Activated CD4-positive, alpha-beta T cell treated with anti-CD3 and anti-CD28 coated beads for 48 hours (primary cell): ENCODE measurements at regions not wholly inside any gene's neighbourhood (a gene's known extent, or its start where the extent isn't known, plus 50 kb on each side); places are given as distances from the start of the nearest gene placed in this dataset.

Experiments used
- DNase-seq: peaks from one replicate; pipeline ENCODE4 v3.0.0-alpha.2; 2020

DNA sequence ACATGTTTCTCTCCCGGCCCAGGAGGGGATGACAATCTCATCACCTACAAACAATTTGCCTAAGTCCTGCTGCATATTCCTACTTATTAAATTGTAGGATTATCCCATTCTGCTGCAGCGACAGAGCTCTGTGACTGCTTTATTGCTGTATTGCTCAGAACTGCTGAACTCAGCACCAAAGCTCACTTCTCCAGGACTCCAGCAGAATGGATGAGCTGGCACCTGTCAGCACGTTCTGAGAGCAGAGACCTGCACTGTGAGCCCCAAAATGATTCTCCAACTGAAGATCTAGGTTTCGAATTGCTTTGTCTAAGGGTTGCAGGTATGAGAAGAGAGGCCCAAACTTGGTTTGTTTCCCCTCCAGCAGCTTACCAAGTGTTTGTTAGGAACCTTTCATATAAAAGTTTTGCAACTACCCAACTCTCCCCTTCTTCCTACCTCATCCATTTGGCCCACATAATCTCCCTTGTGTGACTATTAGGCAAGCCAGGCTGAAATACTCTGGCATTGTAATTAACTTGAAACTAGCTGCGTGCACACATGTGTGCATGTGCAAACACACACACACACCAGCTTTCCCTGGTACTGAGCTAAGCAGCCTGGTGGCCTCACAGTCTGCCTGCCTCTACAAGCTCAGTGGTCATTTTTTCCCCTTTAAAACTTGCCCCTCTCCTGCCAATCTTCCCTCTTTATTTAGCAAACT is 161.4 kb upstream of the CAMK1G start:
- DNase-seq, result no peak

DNA sequence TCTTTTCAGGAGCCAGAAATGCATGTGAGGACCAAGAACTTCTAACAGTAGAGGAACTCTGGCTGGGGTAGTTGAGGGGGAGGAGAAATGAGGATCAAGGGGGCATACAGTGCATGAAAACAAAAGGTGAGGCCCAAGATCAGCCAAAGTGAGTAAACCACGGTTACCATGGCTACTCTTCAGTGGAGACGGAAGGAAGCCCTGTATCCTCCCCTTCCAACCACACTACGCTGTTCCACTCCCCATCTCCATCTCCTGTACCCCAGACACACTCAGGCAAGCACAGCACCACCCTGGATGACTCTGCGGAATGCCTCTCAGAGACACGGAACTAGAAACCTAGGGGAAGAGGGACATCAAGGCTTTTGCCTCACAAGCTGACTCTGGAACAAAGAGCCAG is 157.6 kb upstream of the CAMK1G start:
- DNase-seq, result no peak

DNA sequence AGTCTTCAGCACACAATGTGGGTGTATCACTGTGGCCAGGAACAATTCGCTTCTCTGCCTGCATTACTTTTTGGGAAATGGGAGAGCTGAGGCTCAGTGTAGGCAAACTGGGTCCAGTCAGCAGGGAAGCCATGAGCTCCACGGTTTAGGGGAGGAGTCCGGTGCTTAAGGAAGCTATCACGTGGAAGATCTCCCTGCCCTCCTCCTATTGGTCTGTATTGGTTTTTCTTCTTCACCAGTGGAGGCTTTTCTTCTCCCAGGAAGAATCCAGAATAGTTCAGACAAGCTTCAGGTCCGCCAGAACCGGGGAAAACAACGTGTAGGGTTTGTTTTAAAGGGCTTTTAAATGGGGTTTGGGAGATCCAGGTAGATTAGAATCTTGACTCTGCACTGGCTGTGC is 156.2 kb upstream of the CAMK1G start:
- no peak for DNase-seq

DNA sequence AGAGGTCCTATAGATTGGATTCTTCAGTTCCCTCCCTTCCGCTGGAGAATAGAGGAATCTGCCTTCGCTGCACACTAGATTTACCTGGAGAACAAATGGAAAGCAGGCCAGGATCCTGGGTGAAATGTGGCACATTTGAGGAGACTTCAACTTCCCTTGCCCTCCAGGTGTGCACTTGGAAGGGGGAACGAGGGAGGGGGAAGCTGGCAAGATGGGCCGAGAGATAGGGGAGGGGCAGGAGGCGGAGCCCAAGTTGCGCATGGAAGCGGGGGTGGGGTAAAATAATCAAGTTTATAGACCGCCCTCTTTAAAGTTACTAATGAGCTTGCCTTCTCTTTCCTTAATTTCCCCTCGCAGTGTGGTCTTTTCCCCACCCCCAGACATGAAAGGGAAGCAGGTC is 155.7 kb upstream of the CAMK1G start:
- no peak for DNase-seq

DNA sequence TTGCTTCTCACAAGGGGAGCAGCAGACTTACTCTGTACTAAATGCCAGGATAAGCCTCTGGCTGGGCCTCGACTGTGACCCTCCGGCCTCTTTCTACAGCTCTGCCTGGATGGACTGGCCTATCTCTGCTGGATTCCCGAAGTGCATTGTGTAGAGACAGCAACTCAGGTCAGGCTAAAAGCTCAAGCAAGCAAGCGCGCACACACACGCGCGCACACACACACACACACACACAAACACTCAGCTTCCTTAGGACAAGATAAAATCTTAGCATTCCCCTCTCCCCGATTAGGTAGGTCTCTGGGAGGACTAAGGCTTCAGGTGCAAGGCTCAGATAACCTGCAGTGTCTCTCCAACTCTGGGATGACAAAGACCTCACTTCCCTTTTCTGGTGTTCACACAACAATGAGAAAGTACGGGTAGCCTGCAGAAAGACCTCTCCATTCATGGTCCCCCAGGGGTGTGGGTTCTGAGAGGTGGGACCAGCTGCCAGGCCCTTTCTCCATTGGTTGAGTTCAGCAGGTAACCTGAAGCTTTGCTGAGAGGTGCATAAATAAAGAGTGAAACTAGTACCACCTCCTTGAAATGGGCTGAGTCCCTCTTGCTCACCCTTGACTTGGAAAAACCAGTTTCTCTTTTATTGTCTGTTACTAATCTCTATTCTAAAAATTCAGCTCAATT is 155.1 kb upstream of the CAMK1G start:
- DNase-seq, result no peak

DNA sequence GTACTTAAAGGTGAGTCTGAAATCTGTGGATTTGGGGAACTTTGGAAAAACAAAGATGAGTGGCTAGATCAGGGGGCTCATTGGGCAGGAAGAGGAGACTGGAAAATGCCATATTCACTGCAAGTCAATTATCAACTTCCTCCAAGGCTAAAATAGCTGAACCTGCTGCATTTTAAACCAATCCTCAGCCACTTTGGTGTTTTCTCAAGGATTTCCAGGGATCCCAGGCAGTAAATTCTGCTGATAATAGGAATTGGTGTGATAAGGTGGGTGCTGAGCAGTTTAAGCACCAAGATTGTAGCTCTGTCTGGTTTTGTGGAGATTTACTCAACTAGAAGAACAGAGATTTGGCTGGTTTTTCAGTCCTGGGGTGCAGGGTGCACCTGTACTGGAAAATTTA is 153.9 kb upstream of the CAMK1G start:
- DNase-seq, result no peak

DNA sequence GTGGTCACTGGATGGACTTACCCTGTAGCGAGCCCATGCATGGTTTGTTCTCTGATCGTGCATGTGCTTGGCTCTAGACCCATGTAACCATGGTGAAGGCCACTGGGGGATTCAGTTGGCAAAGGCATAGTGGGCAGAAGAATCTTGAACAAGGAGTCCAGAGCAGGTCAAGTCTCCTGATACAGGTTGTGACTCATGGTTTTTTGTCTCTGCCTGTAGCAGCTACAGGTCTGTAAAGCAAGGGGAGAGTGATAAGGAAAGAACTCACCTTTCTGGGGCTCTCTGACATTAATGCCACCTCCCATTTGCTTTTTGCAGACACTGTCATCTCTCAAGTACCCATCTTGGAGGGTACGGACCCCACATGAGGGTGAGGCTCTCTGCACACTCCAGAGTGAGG is 153.4 kb upstream of the CAMK1G start:
- no peak for DNase-seq

DNA sequence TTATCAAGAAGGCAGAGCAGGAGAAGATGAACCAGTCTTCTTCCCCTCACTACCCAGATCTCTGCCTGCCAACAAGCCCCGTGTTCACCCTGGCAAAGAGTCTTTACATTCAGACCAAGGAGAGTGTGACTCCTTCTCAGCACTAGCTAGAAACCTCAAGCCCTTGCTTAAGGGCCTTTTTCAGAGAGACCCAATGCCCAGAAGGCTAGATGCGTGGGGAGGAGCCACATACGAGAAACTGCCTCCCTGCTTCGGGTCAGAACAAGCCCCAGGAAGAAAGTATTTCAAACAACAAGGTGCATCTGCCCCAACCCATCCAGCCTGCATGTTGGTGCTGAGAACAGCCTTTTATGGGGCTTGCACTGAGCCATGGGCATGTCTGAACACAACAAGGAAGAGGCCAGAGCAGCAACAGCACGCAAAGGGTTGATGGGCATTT is 152.7 kb upstream of the CAMK1G start:
- DNase-seq, result no peak

DNA sequence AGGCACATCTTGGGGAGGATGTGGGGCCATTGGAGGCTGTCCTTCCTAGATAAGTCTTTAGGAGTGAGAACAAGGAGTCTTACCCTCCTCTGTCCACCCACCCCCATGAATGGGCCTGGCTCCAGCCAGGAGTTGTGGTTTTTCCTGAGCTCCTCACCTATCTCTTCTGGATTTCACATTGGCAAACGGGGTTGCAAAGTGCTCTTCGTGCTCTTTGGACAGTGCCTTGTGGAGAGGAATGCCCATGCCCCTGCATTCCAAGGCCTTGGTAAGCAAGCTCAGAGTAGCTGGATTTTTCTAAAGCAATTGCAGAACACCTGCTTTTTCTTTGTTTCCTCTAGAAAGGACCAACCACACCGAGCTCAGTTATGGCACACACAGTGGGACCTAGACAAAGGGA is 152.1 kb upstream of the CAMK1G start:
- no peak for DNase-seq

DNA sequence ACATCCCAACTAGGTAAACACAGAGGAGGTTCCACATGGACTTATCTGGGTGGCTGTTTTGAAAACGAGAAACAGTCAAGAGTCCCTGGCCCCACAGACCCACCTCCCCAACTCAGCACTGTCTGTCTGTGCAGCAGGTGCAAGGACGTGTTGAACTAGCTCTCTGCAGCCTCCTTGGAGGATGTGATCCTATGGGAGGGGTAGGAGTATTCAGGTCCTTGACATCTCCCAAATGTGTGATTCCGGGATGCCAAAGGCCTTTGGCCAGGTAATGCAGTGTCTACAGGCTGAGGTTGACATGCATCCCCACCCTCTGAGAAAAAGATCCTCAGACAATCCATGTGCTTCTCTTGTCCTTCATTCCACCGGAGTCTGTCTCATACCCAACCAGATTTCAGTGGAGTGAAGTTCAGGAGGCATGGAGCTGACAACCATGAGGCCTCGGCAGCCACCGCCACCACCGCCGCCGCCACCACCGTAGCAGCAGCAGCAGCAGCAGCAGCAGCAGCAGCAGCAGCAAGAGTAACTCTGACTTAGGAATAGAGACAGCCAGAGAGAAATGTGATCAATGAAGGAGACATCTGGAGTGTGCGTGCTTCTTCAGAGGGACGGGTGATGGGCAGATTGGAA is 151.6 kb upstream of the CAMK1G start:
- no peak for DNase-seq

DNA sequence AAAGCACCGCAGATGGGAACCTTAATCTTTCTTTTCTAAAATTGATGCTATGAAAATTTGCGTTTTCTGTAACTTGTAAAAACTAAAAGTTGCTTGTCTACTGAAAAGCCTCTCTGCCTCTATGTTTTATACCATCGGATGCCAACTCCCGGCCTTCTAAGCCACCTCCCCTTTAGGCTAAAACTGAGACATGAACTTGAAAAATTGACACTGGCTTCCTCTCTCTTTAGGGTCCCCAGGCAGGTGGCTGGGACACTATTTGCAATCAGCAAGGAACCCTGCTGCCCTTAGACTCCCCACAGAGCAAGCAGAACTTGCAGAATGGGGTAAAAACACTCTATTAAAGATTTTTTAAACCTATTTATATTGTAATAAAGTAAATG is 151.1 kb upstream of the CAMK1G start:
- DNase-seq, result no peak

DNA sequence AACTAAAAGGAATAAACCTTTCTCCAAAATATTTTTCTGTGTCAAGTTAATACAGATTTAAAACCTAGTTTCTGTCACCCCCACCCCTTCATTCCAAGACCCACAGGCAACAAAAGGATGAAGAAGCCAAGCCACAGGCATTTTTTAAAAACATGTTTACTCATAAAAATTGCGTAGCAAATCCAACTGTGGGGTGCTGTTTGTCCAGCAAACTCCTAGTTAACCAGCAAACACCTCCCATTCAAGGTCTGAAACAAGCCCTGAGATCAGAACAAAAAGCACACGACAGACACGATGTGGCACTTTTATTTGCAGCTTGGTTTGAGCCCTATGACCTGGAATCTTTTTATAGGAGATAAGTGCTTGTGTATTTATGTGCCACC is 149.9 kb upstream of the CAMK1G start:
- DNase-seq, result no peak

DNA sequence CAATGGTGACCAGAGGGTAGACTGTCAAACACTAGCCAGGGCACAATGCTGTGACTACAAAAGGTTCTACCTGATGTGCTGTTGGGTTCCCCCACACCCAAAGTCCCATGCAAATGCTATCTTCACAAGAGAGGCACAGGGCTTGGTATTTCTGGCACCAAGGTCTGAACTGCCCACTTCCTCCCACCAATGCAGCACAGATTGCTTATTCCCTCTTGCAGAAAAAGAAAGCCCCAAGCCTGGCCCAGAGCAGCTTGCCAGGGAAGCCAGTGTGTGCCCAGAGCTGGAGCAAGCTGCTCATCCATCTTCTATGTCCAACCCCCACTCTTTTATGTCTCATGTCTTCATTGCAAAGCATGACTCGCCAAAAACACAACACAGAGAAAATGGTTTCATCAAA is 149.4 kb upstream of the CAMK1G start:
- no peak for DNase-seq

DNA sequence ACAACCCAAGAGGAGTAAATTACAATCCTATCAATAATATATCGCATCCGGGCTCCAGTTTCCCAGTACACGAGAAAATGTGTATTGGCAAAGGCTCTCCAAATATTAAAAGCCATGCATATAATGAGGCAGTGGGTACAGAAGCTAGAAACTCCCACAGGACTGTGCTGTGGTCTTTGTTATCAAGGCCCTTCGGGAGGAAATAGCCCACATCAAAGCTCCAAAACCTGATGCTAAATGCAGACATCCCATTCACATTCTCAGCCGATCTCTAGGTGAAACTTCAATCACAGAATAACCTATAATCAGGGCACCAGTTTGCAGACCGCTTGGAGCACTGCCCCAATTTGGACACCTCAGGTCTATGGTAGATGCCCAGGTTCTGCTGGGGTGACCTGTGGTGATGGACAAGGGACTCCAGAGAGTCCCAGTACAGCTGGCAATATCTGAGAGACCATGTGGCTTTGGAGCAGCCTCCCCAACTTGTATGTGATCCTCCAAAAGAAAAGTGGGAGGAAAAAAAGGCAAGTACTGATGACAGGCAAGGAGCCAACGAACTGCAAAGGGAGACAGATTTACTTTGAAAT is 148.8 kb upstream of the CAMK1G start:
- DNase-seq, result no peak

DNA sequence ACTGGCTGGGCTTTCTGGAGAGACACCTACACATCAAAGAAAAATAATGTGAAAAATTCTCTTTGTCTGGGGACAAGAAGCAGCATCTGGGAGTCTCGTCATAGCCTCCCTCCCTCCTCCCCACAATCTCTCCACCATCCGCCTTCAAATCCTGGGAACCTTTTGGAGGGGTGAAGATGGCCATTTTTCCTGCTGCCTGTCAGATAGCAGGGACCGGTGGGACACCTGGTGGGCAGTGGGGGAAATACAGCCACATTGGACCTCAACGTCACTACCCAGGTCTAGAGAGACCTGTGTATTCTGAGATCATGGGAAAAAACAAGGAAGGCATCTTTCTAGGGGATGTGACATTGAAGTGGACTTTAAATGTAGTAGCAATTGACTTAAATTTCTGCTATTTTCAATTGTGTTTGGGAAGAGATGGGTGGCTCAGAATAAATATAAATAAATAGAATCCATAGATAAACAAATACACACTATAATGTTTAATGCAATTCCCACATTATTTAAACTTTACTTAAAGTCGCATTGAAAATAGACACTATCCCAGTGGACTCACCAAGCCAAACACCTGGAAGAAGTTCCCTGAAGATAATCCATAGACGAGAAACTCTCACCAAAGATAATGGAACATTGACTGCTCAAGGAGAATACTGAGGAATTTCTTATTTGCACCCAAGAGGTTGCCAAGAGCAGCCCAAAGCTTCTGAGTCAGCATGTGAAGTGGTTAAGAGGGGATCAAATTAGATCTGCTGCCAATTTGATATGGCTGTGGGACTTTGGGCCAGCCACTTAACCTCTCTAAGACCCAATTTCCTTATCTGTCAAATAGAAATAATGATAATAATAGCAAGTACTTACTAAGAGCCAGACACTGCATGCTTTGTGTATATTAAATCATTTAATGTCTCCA is 147.6 kb upstream of the CAMK1G start:
- peak; percentile 72 for DNase-seq

DNA sequence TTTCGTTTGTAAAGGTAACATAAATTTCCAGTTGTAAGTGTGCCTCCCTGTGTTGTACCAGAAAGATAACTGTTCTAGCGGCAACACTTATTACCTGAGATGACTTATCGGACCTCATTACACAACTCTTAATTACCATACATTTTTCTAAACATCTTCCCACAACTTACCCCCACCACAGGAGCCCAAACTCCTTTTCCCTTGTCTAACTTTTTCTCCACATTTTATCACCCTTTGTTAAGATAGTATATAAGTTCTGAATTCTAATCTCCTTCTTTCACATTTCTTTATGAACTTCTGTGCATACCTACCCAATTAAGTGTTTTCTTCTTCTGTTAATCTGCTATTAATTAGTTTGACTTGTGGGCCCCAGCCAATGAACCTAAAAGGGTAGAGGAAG is 143.7 kb upstream of the CAMK1G start:
- DNase-seq, result no peak

DNA sequence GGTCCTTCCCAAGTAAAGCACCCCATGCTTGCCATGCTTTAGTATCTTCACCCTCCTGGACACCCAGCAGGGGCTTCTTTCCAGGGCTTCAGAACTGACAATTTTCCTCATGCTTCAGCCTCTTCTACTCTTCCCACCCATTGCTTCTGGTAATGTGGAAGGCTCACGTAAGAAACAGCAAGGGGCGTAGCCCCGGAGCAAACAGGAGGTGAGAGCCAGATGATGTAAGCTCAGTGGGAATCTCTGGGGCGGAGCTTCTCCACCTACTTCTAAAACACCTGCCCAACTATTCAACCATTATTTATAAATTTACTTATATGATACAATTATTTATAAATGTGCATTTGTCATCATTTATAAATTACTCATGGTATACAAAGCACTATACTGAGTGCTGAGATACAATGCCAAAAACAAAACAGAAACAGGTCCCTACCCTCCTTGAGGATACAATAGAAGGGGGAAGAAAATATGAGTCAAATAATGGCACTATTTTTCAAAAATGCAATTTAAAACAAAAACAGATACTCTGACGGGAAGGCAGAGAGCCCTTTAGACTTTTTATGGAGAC is 140.1 kb upstream of the CAMK1G start:
- no peak for DNase-seq

DNA sequence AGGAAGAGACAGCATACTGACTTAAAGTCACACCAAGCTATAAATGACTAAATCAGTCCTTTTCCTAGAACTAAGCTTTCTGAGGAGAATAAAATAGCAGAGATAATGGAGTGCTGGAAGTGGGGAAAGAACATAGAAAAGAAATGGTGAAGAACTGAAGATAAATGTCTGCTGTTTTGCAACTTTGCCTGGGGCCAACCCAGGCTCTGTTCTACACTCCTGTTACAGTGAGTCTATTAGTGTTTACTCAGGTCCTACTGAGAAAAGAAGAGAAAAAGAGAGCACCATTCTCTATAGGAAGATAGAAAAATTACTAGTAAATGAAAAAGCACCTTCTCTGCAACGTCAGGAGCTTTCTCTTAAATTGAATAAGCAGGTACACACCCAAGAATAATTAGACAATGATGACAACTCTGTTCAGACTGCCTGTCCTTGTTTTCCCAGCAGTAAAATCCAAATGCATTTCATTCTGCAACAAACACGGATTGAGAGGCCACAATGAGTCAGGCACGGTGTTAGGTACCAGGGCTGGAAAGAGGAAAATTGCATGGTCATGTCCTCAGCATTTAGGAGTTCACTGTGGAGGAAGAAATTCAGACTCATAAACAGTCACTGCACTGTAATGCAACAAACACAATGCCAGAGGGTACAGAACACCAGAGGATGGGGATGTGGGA is 139.4 kb upstream of the CAMK1G start:
- DNase-seq, result no peak

DNA sequence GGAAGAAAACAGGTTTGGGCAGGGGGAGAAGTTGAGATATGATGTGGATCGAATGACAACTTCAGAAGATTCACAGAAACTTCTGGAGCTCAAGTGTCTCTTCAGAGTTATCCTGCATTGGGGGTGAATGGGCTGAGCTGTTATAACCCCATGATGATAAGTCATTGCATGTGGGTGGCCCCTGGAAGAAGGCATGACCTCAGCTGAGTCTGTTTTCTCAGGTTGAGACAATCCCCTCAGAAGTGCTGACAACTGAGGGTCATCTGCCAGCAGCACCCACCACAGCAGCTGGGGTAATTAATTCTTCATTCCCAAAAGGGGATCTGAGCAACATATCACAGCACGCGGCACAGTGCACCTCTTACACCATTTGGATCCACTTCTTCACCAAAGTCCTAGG is 138.6 kb upstream of the CAMK1G start:
- DNase-seq, result no peak

DNA sequence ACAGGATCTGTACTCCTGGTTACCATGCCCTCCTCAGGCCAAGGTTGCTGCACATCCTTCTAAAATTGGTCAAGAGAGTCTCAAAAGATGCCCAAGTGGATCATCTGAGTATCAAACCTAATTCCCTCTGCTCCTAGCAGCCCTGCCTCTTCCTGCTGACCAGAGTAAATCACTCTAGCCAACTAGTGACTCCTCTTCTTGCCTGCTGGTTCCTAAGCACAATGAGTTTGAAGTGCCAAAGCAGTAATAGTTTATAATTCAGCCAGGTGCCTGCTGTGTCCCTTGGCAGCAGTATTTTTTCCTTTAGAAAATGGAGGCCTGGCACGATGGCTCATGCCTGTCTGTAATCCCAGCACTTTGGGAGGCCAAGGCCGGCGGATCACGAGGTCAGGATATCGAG is 137.9 kb upstream of the CAMK1G start:
- no peak for DNase-seq

DNA sequence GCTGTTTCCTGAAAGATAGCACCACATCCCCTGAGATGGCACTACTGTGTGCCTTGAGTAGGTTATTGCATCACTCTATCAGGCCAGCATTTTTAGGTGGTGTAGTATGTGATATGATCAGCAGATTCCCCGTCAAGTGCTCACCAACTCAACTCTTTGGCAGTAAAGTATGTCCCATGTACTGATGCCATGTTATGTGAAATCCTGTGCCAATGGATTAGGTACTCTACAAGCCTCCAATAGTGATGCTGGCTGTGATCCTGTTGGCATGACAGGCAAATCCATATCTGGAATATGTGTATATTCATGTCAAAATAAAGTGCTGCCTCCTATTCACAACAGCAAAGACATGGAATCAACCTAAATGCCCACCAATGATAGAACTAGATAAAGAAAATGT is 137.2 kb upstream of the CAMK1G start:
- no peak for DNase-seq

DNA sequence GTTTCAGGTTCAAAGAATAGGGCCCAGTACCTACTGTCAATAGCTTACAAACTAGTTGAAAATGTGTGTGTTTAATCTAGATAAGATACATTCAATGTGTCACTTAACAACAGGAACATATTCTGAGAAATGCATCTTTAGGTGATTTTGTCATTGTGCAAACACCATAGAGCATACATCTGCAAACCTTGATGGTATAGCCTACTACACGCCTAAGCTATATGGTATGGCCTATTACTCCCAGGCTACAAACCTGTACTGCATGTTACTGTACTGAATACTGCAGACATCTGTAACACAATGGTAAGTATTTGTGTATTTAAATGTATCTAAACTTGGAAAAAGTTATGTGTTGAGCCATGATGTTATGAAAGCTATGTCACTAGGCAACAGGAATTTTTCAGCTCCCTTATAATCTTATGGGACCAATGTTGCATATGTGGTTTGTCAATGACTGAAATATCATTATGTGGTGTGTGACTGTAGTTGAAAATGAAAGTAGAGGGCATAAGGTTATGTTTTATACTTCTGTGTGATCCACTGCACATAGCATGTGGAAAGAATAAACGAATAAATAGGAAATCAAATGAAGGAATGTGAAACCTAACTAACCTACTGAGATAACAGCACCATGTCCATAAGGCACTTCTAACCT is 129.0 kb upstream of the CAMK1G start:
- no peak for DNase-seq
